ENCODE measurements at regions not wholly inside any gene's neighbourhood (a gene's known extent, or its start where the extent isn't known, plus 50 kb on each side); places are given as distances from the start of the nearest gene placed in this dataset.
"Not testable (repeated sequence)": the region's sequence is repeated elsewhere in the genome, so short reads cannot be mapped to it uniquely, and the experiment has no call there.

GRCh38 chr2:173568054-173568453 is 213.4 kb downstream of the CDCA7 start:
- peaks cover 33% of the 10 kb centered on the region for H3K4me1 Mint-ChIP-seq (ENCODE audit: low read depth, unreplicated experiment)
- intact Hi-C loops (cut with micrococcal nuclease; ENCODE audit: unreplicated experiment): loop anchor here (5.0 kb wide), 1 partner anchor 96 kb away; no protein-coding TSS in a partner anchor
- CTCF ChIA-PET: interaction anchor here (1.0 to 2.1 kb wide), 5 partner anchors 12 to 166 kb away, joined by 3 to 24 read pairs (median 6); no protein-coding TSS in a partner anchor
- peaks cover 6% of the 10 kb centered on the region for H3K36me3 Mint-ChIP-seq (ENCODE audit: insufficient read depth, unreplicated experiment)
- no peak overlapping the region for H3K27ac Mint-ChIP-seq (ENCODE audit: unreplicated experiment)
- DNase-seq: peak; percentile 73
- no TSS peak for BruUV-seq (replicated peaks)
- peak; percentile 69 for TF ChIP-seq CTCF (IDR thresholded peaks at IDR 0.05; ENCODE audit: unreplicated experiment)
- H3K27me3 Mint-ChIP-seq (ENCODE audit: unreplicated experiment): no peaks in the 10 kb centered on the region
- no peak overlapping the region for H3K4me3 Mint-ChIP-seq (ENCODE audit: low read depth, unreplicated experiment)
- H3K9me3 Mint-ChIP-seq (ENCODE audit: low read depth, unreplicated experiment): no peaks in the 10 kb centered on the region

GRCh38 chr2:173571021-173571821 is 216.5 kb downstream of the CDCA7 start:
- CTCF ChIA-PET: interaction anchor here (0.6 kb wide), 1 partner anchor 387 kb away, joined by 5 read pairs; no protein-coding TSS in a partner anchor
- Mint-ChIP-seq H3K9me3 (ENCODE audit: low read depth, unreplicated experiment) (peaks cover 8% of the 10 kb centered on the region), H3K4me3 (ENCODE audit: low read depth, unreplicated experiment) (peak overlapping the region; percentile 59), H3K36me3 (ENCODE audit: insufficient read depth, unreplicated experiment) (peaks cover 11% of the 10 kb centered on the region), H3K4me1 (ENCODE audit: low read depth, unreplicated experiment) (peaks cover 54% of the 10 kb centered on the region), H3K27me3 (ENCODE audit: unreplicated experiment) (no peaks in the 10 kb centered on the region), H3K27ac (ENCODE audit: unreplicated experiment) (peak overlapping the region; percentile 78)
- intact Hi-C loops (cut with micrococcal nuclease; ENCODE audit: unreplicated experiment): loop anchor here (1.0 to 10.0 kb wide), 5 partner anchors 51 to 771 kb away; partner anchors contain the start of gene SP3
- no TSS peak for BruUV-seq (replicated peaks)
- peak; percentile 34 for DNase-seq
- peak; percentile 75 for TF ChIP-seq CTCF (IDR thresholded peaks at IDR 0.05; ENCODE audit: unreplicated experiment)

- CTCF ChIA-PET: interaction anchor here (0.6 kb wide), 1 partner anchor 472 kb away, joined by 3 read pairs; no protein-coding TSS in a partner anchor
- intact Hi-C loops (cut with micrococcal nuclease; ENCODE audit: unreplicated experiment): loop anchor here (1.0 to 10.0 kb wide), 5 partner anchors 50 to 770 kb away; partner anchors contain the start of gene SP3
- no TSS peak for BruUV-seq (replicated peaks)
- H3K27me3 Mint-ChIP-seq (ENCODE audit: unreplicated experiment): no peaks in the 10 kb centered on the region
- no peak for TF ChIP-seq CTCF (IDR thresholded peaks at IDR 0.05; ENCODE audit: unreplicated experiment)
- peak overlapping the region; percentile 78 for H3K27ac Mint-ChIP-seq (ENCODE audit: unreplicated experiment)
- H3K4me1 Mint-ChIP-seq (ENCODE audit: low read depth, unreplicated experiment): peaks cover 54% of the 10 kb centered on the region
- no peak for DNase-seq
- peaks cover 8% of the 10 kb centered on the region for H3K9me3 Mint-ChIP-seq (ENCODE audit: low read depth, unreplicated experiment)
- peak overlapping the region; percentile 59 for H3K4me3 Mint-ChIP-seq (ENCODE audit: low read depth, unreplicated experiment)
- H3K36me3 Mint-ChIP-seq (ENCODE audit: insufficient read depth, unreplicated experiment): peaks cover 11% of the 10 kb centered on the region
These were observed 217.4 kb downstream of the CDCA7 start for GRCh38 chr2:173571887-173572680.

- TF ChIP-seq CTCF (IDR thresholded peaks at IDR 0.05; ENCODE audit: unreplicated experiment): no peak
- Mint-ChIP-seq H3K27me3 (ENCODE audit: unreplicated experiment) (no peaks in the 10 kb centered on the region), H3K4me3 (ENCODE audit: low read depth, unreplicated experiment) (no peak overlapping the region), H3K36me3 (ENCODE audit: insufficient read depth, unreplicated experiment) (peaks cover 11% of the 10 kb centered on the region), H3K9me3 (ENCODE audit: low read depth, unreplicated experiment) (peaks cover 8% of the 10 kb centered on the region), H3K27ac (ENCODE audit: unreplicated experiment) (peak overlapping the region; percentile 78), H3K4me1 (ENCODE audit: low read depth, unreplicated experiment) (peaks cover 48% of the 10 kb centered on the region)
- CTCF ChIA-PET: interaction anchor here (0.6 kb wide), 1 partner anchor 471 kb away, joined by 3 read pairs; no protein-coding TSS in a partner anchor
- no TSS peak for BruUV-seq (replicated peaks)
- no peak for DNase-seq
- intact Hi-C loops (cut with micrococcal nuclease; ENCODE audit: unreplicated experiment): loop anchor here (5.0 to 10.0 kb wide), 4 partner anchors 49 to 769 kb away; partner anchors contain the start of gene SP3
These were observed 218.2 kb downstream of the CDCA7 start for GRCh38 chr2:173572848-173573247.

- BruUV-seq (replicated peaks); H3K27me3 Mint-ChIP-seq (ENCODE audit: unreplicated experiment); CTCF ChIA-PET; H3K27ac Mint-ChIP-seq (ENCODE audit: unreplicated experiment); H3K4me3 Mint-ChIP-seq (ENCODE audit: low read depth, unreplicated experiment); DNase-seq; H3K9me3 Mint-ChIP-seq (ENCODE audit: low read depth, unreplicated experiment): not testable (repeated sequence)
- intact Hi-C loops (cut with micrococcal nuclease; ENCODE audit: unreplicated experiment): loop anchor here (5.0 to 10.0 kb wide), 4 partner anchors 49 to 769 kb away; partner anchors contain the start of gene SP3
- Mint-ChIP-seq H3K4me1 (ENCODE audit: low read depth, unreplicated experiment) (peaks cover 55% of the 10 kb centered on the region), H3K36me3 (ENCODE audit: insufficient read depth, unreplicated experiment) (peaks cover 11% of the 10 kb centered on the region)
These were observed 219.1 kb downstream of the CDCA7 start for GRCh38 chr2:173573782-173574181.
